CD1c-positive myeloid dendritic cell (primary cell): ENCODE measurements at regions not wholly inside any gene's neighbourhood (a gene's known extent, or its start where the extent isn't known, plus 50 kb on each side); places are given as distances from the start of the nearest gene placed in this dataset.

Source experiments
- DNase-seq: peaks from one replicate; pipeline ENCODE4 v3.0.0-alpha.2; 2016; ENCODE audit errors: extremely low spot score

DNA sequence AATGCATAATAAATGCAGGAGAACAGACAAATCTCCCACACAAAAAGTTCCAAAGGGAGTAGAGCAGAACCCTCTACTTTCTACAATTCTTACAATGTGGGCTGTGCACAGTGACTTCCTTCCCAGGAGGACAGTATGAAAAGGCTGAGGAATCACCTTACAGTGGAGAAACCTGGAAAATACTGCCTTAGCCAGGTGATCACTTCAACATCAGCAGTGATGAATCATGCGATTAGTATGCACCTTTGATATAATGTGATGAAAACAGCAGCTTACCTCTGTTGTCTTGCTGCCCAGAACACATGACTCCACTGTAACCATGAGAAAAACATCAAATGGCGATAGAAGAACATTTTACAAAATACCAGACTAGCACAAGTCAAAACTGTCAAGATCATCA lies 329.7 kb upstream of the POM121L12 start:
- DNase-seq: no peak

DNA sequence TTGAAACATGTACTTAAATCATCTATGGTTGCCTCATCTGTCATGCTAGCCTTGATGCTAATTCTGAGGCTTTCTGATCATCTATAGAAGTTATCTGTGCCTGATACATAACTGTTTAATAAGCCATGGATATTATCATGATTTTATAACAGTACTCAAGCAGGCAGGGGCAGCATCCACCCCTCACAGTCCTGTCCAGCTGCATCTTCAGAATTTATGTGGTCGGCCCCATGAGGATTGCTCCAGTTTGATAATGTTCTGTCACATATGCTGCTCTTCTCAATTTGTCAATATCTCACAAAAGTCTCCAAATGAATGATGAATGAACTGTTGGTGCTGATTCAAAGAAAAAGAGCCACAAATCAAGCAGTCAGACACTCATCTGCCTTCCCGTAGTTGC lies 335.1 kb upstream of the POM121L12 start:
- no peak for DNase-seq

DNA sequence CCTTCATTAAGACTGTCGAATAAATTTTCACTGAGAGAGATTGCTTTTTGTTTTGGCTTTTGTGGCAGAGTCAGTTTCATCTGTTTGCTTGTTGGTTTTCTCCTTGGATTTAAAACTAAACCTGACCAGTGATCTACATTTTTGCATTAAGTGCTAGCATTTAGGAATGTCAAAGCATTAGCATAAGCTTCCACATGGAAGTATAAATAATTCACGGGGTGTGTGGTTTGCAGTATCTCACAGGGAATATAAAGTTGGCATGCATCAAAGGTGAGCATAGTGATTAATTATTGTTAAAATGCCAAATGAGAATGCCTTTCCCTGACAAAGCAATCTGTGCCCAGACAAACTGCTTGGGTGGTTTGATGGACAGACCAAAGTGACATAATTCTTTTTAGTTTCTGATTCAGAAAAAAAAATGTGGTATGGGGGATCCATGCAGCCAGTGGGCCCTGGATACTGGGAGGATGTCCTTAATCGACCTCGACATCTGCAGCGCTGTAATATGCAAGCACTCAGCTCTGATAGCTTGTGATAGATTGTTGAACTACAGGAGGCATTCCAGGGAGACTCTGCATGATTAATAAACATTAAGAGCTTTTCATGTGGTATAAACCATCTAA lies 339.3 kb upstream of the POM121L12 start:
- no peak for DNase-seq

DNA sequence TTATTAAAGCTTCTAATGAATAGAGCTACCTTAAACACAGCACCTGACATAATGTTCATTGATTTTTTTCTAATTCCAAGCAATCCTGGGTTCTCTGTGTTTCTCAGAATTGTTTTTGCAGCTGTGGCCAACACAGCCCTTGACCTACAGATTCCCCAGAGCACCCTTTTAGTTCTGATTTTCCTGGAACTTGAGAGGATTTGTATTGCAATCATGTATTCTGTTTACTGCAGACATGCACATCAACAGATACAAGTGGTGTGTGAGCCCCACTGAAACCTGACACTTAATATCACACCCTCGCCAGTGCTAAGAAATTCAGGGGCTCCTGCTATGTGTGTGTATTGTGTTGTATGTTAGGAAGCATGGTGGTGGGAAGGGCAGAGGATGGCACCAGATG lies 344.2 kb upstream of the POM121L12 start:
- no peak for DNase-seq

DNA sequence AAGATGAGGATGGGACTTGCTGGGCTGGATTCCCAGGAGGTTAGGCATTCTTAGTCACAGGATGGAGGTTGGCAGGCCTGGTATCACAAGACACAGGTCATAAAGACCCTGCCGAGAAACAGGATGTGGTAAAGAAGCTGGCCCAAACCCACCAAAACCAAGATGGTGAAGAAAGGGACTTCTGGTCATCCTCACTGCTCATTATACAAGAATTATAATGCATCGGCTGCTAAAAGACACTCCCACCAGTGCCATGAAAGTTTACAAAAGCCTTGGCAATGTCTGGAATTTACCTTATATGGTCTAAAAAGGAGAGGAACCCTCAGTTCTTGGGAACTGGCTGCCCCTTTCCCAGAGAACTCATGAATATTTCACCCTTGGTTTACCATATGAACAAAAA lies 345.5 kb upstream of the POM121L12 start:
- DNase-seq: no peak

DNA sequence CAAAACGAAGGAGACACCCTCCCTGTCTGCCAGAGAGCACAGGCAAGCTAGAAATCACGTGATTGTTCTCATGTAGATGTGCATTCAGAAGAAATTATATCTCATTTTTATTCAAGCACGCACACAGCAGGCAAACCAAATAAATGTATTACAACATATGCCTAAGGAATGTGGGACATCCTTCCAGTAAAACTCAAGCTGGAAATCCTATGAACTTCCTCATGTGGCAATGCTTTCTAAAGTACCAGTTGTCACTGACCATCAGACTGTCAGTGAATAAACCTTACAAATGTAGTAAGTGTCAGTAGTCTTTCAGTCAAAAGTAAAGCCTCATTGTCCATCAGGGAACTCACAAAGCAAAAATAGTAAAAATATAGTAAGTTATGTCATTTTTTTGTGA lies 350.1 kb upstream of the POM121L12 start:
- DNase-seq: no peak

DNA sequence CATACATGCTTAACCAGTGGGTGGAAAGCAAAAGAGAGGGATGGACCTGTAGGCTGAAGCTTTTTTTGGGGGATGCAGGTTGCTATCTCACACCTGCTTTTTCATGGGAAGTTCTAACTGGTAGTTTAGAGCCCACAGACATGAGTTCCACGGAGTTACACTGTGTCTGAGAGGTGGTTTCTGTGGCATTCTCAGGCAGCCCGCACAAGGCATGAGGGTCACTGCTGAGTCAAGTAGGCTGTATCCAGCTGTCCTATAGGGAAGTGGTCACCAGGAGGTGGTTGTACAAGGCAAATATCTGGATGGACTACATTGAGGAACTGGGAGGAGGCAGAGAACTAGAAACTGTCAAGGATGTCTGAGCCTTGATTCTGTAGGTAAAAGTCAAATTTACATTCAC lies 351.0 kb upstream of the POM121L12 start:
- no peak for DNase-seq

DNA sequence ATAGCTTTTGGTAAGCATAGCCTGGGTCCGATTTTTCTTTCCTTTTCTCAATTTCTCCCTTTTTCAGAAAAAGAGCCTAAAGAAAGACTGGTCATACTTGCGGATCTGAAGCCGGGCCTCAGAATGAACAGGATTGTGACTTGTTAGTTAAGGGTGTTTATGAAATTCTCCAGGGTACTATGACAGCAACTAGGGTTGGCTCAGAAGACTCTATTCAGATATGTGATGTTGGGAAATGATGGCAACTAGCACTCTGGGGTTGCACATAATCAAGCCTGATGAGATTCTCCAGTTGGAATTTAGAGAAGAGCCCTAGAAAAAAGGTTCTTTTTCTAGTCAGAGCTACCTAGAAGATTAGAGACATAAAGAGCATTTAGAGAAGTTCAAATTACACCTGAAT lies 352.4 kb upstream of the POM121L12 start:
- DNase-seq: no peak

DNA sequence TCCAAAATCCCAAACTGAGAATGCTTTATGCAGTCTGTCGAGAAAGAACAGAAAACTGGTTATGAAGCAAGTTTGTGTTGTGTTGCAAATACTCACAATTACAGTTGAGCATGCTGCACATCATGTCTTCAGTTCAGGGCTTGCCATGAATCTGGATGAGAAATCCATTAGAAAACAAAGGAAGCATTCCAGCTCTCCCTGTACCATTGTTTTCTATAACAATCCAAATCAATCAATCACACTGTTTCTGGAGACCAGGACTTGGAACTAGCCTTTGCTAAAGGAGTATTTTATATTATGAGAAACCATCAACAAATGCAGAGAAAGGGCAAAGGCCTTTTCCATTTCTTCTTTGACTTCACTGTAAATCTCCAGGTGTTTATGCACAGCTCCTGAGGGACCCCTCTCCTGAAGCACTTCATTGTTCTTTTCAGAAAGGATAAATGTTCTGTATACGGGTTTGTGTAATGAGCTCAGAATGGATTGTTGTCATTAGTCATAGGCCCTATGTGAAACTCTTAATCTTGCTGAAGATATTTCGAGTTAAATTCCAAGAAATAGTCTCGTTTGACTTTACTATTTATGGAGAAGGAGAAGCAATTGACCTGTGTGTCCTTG lies 364.7 kb upstream of the POM121L12 start:
- no peak for DNase-seq

DNA sequence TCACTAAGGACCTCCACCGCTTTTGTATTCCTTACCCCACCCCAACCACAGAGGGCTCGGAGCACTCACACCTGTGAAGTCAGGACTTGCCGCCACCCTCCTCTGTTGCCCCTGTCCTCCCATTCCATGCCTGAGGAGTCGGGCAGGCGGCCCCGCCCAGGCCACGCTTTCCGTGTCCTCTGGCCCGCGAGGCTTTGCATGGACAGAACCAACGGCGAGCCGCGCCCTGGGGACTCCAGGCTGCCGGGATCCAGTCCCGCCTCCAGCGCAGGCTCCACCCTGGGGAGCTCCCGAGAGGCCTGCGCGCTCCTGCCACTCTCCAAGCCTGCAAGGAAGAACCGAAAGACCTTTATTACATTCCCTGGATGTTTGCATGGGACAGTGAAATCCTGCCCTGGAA lies 366.4 kb upstream of the POM121L12 start:
- no peak for DNase-seq

DNA sequence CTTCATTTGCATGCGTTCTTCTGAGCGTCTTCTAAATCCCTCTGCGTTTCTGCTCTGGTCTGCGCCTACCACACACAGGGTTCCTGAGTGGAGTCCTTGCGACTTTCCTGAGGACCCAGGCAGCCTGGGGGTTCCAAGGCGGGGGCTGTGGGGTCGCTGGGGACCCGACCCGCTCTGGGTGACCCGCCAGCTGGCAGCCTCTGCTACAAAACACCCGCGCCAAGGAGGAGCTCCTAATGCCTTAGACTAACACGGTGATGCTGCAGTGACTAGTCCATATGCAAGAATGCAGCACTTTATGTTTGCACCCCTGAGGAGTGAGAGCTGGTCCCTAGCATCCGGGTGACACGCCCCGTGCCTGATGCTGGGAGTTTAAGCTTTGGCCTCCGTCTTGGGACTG lies 367.0 kb upstream of the POM121L12 start:
- DNase-seq: no peak

DNA sequence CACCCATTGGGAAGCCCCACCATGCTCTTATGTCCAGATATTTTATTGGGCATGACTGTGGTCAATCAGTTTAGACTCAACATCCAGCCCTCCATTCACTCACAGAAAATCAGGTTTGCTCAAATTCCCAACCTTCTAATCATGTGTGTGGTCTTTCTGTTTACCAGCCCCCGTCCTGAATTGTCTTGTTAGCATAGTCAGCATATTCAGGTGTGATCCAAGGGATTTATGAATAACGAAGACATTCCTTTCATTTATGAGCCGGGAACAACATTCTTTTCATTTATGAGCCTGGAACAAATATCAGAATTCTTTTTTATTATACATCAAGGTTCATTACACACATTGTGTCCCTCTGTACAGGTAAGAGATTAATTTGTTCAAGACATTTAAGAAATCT lies 376.3 kb upstream of the POM121L12 start:
- no peak for DNase-seq

DNA sequence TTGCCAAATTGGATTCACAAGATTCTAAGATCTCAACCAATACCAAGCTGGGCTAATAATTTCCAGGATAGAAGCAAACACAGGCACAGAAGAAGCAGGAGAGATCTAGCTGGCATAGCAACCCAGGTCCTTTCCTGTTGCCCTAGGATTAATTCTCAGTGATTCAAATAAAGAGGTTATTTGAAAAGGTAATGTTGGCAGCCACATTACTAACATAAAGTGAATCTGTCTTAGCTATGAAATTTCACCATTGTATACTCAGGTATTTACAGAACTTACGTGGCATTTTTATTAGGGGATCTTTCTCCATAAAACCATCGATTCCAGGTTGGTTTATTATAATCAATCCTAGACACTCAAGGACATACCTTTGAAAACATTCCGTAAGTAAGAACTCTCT lies 379.3 kb upstream of the POM121L12 start:
- DNase-seq: no peak

DNA sequence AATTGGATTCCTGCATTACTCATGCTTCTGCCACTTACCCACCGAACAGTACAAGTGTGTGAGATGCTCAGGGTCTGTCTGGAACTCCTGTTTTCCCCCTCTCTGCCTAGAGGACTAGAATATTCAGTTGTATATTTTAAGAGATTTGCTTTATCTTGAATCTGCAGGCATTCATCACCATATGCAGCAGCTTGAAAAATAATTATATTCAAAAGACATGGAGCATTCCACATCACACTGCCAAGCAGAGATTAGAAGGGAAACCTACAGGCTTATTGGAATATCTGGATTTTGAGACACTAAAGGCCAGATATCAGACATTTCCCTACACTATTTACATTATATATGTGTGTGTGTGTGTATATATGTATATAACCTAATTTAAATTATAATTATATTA lies 382.8 kb upstream of the POM121L12 start:
- DNase-seq: no peak

DNA sequence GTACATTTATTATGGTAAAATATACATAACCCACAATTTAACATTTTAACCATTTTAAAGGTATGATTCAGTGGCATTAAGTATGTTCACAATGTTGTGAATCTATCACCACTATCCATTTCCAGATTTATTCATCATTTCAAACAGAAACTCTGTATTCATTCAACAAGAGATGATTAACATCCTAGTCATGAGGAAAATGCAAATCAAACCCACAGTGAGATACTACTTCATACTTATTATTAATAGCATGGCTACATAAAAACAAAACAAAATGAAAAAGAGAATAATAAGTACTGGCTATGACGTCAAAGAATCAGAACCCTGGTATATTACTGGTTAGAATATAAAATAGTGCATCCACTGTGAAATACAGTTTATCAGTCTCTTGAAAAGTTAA lies 386.6 kb upstream of the POM121L12 start:
- DNase-seq: no peak

DNA sequence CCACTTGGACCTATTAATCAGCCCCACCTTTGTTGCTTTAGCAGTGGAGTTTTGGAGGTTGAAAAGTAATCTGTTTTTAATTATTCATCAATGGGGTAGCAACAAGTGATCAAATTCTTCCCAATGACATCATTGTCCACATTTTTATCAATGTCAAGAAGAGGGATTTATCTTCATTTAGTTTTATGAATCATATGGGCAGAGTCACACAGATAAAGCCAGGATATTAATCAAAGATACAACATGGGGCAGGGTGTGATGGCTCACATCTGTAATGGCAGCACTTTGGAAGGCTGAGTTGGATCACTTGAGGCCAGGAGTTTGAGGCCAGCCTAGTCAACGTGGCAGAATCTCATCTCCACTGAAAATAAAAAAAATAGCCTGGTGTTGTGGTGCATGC lies 388.4 kb upstream of the POM121L12 start:
- DNase-seq: no peak

DNA sequence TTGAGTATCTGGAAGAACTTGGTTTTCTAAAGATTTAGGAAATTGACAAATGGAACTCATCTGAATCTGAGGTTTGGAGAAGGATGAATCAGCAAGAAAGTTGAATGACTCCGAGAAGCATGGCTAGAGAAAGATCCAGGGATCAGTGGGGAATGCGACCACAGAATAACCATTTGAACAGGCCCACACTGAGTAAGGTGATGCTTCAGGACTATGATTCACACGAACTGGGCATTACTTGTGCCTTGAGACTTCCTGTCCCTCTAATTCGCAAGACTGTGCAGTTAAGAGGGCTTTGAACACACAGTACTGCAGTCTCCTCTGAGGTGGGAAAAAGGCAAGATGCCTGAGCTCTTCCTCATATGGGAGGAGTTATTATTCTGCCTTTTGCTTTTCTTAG lies 395.5 kb upstream of the POM121L12 start:
- no peak for DNase-seq

DNA sequence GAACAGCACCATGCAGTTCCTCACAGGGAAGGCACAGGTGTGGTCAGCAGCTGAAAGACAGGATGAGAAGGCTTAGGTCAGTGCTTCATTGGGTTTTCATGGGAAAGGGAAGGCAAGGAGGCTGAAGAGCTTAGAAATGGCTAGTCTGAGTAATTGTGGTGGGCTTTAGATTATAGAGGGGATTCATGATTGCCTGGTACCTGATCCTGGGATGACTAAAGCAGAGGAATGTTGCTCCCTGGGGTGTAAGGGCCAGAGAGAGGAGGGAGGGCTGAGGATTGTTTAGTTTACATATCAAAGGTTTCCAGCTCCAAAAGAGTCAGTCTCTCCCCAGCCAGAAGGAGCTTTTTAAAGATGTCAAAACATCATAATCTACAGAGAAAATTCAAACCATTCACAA lies 396.3 kb upstream of the POM121L12 start:
- DNase-seq: no peak

DNA sequence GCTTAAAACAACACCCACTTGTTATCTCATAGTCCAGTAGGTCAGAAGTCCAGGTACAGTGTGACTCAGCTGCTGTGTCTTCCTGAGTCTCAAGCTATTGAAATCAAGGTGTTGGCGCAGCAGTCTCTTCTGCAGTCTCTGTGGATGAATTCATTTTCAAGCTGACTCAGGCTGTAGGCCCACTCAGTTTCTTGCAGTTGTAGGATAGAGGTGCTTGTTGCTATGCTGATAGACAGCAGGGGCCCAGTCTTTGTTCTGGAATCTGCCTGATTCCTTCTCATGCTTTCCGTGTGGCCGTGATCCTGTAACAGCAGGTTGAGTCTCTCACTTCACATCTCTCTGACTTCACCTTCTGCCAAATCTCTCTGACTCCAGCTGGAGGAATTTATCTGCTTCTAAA lies 400.4 kb upstream of the POM121L12 start:
- no peak for DNase-seq

DNA sequence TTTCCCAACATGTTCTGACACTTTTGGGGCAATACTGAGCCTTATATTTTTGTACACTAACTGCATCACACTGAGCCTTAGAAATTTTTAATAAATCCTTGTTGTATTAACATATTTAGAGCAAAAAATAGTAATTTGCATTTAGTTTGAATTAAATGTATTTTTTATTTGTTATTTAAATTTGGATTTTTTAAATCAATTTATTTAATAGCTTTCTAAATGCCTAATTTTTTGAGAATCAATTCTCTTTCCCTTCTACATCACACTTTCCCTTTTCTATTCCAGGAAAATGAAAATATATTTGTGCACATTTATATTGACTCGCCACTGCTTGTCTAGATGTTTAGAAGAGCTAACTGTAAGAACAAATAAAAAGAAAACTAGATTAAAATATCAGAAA lies 414.6 kb upstream of the POM121L12 start:
- DNase-seq: no peak

DNA sequence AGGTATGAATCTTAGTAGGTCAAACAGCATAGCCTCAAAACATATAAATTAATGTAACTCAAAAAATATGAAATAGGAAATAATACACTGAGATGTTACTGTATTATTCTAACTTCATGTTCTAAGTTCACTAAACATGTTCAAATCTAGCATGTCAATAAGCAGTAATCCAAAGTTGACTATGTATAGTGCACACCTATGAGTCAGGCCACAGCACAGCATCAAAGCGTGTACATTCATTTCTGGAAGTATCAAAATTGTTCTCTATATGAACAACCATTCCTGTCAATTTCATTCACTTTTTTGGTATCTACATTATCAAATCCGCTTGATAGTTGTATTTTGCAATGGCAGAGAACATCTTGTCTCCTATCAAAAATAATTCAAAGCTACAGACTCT lies 418.9 kb upstream of the POM121L12 start:
- no peak for DNase-seq

DNA sequence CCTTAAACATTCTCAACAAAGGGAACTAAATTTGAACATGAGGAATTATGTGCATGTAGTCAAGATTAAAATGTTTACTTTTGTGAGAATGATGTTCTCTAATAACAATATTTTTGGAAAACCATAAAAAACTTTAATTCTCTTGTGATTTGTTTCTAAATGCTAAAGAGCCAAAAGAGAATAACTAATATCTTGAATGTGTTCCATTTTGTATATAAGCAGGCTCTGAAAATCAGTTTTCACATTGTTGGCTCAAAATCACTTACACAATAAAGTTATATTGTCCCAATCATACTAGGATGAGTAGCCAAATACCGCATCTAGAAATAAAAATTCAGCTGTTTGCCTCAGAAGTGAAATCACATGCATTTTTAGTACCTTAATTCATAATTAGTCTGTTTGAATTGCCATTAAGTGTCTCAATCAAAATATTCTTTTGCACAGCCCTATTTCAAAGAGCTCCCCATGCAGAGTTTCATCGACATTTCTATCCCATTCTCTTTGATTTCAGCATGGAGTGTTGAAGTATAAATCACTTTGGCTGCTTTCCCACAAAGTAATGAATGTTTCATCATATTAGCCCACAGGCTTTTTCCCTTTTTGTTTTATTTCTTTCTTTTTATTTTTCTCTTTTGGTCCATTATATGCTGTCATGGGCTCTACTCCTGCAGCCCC lies 420.3 kb upstream of the POM121L12 start:
- no peak for DNase-seq

DNA sequence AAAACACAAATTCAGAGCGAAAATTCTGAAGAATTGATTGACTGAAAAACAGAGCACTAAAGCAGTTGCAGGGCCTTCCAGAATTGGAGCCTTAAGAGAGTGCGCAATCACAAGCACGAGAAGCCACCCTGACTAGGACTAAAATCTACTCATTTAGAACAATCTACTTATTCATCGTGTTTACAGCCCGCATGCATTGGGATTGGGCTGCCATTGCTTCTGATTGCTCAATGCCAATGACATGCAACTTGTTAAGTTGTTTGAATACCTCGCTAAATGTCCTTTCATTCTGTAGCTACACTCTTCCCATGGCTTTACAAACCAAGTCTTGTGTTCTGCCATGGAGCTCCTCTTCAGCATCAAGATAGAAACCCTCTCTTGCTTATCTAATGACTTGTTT lies 425.9 kb upstream of the POM121L12 start:
- DNase-seq: no peak

DNA sequence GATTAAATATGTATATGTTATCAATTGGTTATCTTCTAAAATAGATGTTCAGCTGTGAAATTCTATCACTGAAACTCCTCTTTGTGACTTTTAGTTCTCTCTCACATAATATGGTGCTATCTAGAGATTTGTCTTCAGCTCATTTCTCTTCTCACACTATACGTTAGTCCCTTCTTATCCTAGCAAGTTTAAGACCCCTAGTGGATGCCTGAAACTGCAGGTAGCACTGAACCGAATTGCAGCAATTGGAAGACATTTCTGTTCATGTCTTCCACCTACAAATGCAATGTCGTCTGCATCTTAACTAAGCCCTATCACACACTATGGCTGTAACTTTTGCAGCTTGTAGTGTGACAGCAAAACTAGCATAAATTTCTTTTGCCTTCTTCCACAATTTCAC lies 442.7 kb upstream of the POM121L12 start:
- no peak for DNase-seq
